PC-3 (cell line): ENCODE measurements at regions not wholly inside any gene's neighbourhood (a gene's known extent, or its start where the extent isn't known, plus 50 kb on each side); places are given as distances from the start of the nearest gene placed in this dataset.

Experiments used
- ATAC-seq: fragments of 200-7000 bp; cut with Tn5 transposase; 2 replicates; pipeline ENCODE4 v1.9.1; 2020; ENCODE audit warnings: mild to moderate bottlenecking, moderate library complexity
- BruUV-seq: library from RNA; stranded (reverse); fragments of 400-500 nt; replicated peaks from 2 replicates; lab custom pipeline; 2021; lab: Mats Ljungman, UMichigan
- CTCF ChIA-PET: fragments of 300-600 bp; sonication (Branson Sonifier 250); formaldehyde crosslinking; loops from one replicate; lab custom pipeline; 2022; ENCODE audit warnings: antibody characterized with exemption; lab: Charles Lee
- POLR2A ChIA-PET: fragments of 300-600 bp; sonication (Branson Sonifier 250); formaldehyde crosslinking; loops from one replicate; lab custom pipeline; 2022; ENCODE audit warnings: antibody characterized with exemption; ENCODE audit not compliant: unreplicated experiment; lab: Charles Lee
- DNase-seq: peaks from one replicate; pipeline ENCODE4 v3.0.0-alpha.2; 2015
- H2AFZ ChIP-seq: fragments of 300-600 bp; sonication (generic); 2 replicates; pipeline ENCODE4 v1.6.0; 2016; ENCODE audit warnings: antibody characterized with exemption, low read length
- H3F3A ChIP-seq: fragments of 300-600 bp; sonication (generic); one replicate; pipeline ENCODE4 v1.6.0; 2017; ENCODE audit warnings: antibody characterized with exemption, low read length, control low read depth, mild to moderate bottlenecking; ENCODE audit not compliant: unreplicated experiment
- H3K27ac ChIP-seq: fragments of 300-600 bp; sonication (generic); 2 replicates; pipeline ENCODE4 v1.5.1; 2016; ENCODE audit warnings: mild to moderate bottlenecking, low read length
- H3K27me3 ChIP-seq: fragments of 300-600 bp; sonication (generic); 2 replicates; pipeline ENCODE4 v1.6.1; 2016; ENCODE audit warnings: low read length, mixed read lengths
- H3K36me3 ChIP-seq: fragments of 300-600 bp; sonication (generic); 2 replicates; pipeline ENCODE4 v1.6.1; 2016; ENCODE audit warnings: low read depth, mixed run types, low read length, mixed read lengths
- H3K4me1 ChIP-seq: fragments of 300-600 bp; sonication (generic); 2 replicates; pipeline ENCODE4 v1.5.1; 2016; ENCODE audit warnings: low read length; ENCODE audit not compliant: insufficient read depth
- H3K4me2 ChIP-seq: fragments of 300-600 bp; sonication (generic); 2 replicates; pipeline ENCODE4 v1.6.0; 2016; ENCODE audit warnings: low read length
- H3K4me3 ChIP-seq: fragments of 300-600 bp; sonication (generic); 2 replicates; pipeline ENCODE4 v1.5.1; 2016; ENCODE audit warnings: mild to moderate bottlenecking, low read length, mixed read lengths
- H3K79me2 ChIP-seq: fragments of 300-600 bp; sonication (generic); 2 replicates; pipeline ENCODE4 v1.6.1; 2017; ENCODE audit warnings: low read length, mixed read lengths
- H3K9ac ChIP-seq: fragments of 300-600 bp; sonication (generic); 2 replicates; pipeline ENCODE4 v1.6.0; 2016; ENCODE audit warnings: mild to moderate bottlenecking, low read length
- H3K9me2 ChIP-seq: fragments of 300-600 bp; sonication (generic); replicated peaks from 2 replicates; pipeline ENCODE4 v1.6.1; 2016; ENCODE audit warnings: mixed run types, low read length, mixed read lengths
- H3K9me3 ChIP-seq: fragments of 300-600 bp; sonication (generic); 2 replicates; pipeline ENCODE4 v1.6.1; 2016; ENCODE audit warnings: low read length, mixed read lengths
- H4K20me1 ChIP-seq: fragments of 300-600 bp; sonication (generic); 2 replicates; pipeline ENCODE4 v1.6.1; 2016; ENCODE audit warnings: low read length, mixed read lengths
- CTCF ChIP-seq: fragments of 300-600 bp; sonication (generic); conservative IDR thresholded peaks from 2 replicates; pipeline ENCODE4 v1.5.1; 2017; ENCODE audit warnings: antibody characterized with exemption, low read depth, mild to moderate bottlenecking, low read length
- EZH2 ChIP-seq: fragments of 300-600 bp; sonication (generic); IDR thresholded peaks from one replicate; pipeline ENCODE4 v1.6.1; 2017; ENCODE audit warnings: antibody characterized with exemption, mild to moderate bottlenecking, low read length; ENCODE audit not compliant: unreplicated experiment
- EZH2phosphoT487 ChIP-seq: fragments of 300-600 bp; sonication (generic); IDR thresholded peaks from 2 replicates; pipeline ENCODE4 v1.6.1; 2018; ENCODE audit warnings: mild to moderate bottlenecking, antibody characterized with exemption, low read length, borderline replicate concordance
- intact Hi-C: fragments of 100-400 bp; cut with micrococcal nuclease; formaldehyde crosslinking; loops from 2 replicates; pipeline ENCODE4 v1.9.0; 2023

- no peak overlapping the region for H3K4me3 ChIP-seq
- no peaks in the 10 kb centered on the region for H3K4me1 ChIP-seq
- ATAC-seq (no peak), DNase-seq (no peak)
- ChIA-PET POLR2A (no interaction called here), CTCF (no interaction called here)
- no peak overlapping the region for H3K9ac ChIP-seq
- BruUV-seq, result no TSS peak
- intact Hi-C loops, result no loop called here
- H3K27me3 ChIP-seq, result no peaks in the 10 kb centered on the region
- no peaks in the 10 kb centered on the region for H3K36me3 ChIP-seq
- H3K79me2 ChIP-seq, result no peaks in the 10 kb centered on the region
- no peak overlapping the region for H3K4me2 ChIP-seq
- no peaks in the 10 kb centered on the region for H4K20me1 ChIP-seq
- no peaks in the 10 kb centered on the region for H3K9me2 ChIP-seq
- no peak for TF ChIP-seq EZH2phosphoT487
- TF ChIP-seq EZH2, result no peak
- TF ChIP-seq CTCF, result no peak
- H3K27ac ChIP-seq, result no peak overlapping the region
- H3K9me3 ChIP-seq, result 0 out of 2 replicates have a peak, but pooled peaks cover 5% of the 10 kb centered on the region
- H3F3A ChIP-seq, result no peaks in the 10 kb centered on the region
- no peak overlapping the region for H2AFZ ChIP-seq
Observed at GRCh38 chr2:16268301-16269000, 328.1 kb downstream of the MYCN start.

- Histone ChIP-seq H3F3A (no peaks in the 10 kb centered on the region), H2AFZ (no peak overlapping the region), H3K9me3 (0 out of 2 replicates have a peak, but pooled peaks cover 5% of the 10 kb centered on the region), H3K36me3 (no peaks in the 10 kb centered on the region), H3K4me3 (no peak overlapping the region), H3K27ac (no peak overlapping the region), H3K4me2 (no peak overlapping the region), H3K9me2 (no peaks in the 10 kb centered on the region), H4K20me1 (no peaks in the 10 kb centered on the region), H3K4me1 (no peaks in the 10 kb centered on the region), H3K79me2 (no peaks in the 10 kb centered on the region), H3K9ac (no peak overlapping the region), H3K27me3 (0 out of 2 replicates have a peak, but pooled peaks cover 5% of the 10 kb centered on the region)
- DNase-seq, result no peak
- no TSS peak for BruUV-seq
- CTCF ChIA-PET, result no interaction called here
- intact Hi-C loops, result no loop called here
- no peak for ATAC-seq
- POLR2A ChIA-PET, result no interaction called here
- TF ChIP-seq EZH2phosphoT487, result no peak
- TF ChIP-seq CTCF, result no peak
- no peak for TF ChIP-seq EZH2
Observed at GRCh38 chr2:16266571-16266970, 326.2 kb downstream of the MYCN start.

- Histone ChIP-seq H3K4me2 (no peak overlapping the region), H3K27me3 (0 out of 2 replicates have a peak, but pooled peaks cover 5% of the 10 kb centered on the region), H2AFZ (no peak overlapping the region), H3K9me2 (no peaks in the 10 kb centered on the region), H3K36me3 (no peaks in the 10 kb centered on the region), H3K4me1 (no peaks in the 10 kb centered on the region), H3K4me3 (no peak overlapping the region), H4K20me1 (no peaks in the 10 kb centered on the region), H3K27ac (no peak overlapping the region), H3K9ac (no peak overlapping the region), H3F3A (no peaks in the 10 kb centered on the region), H3K9me3 (0 out of 2 replicates have a peak, but pooled peaks cover 5% of the 10 kb centered on the region), H3K79me2 (no peaks in the 10 kb centered on the region)
- BruUV-seq, result no TSS peak
- ATAC-seq, result no peak
- ChIA-PET CTCF (no interaction called here), POLR2A (no interaction called here)
- intact Hi-C loops, result no loop called here
- DNase-seq, result no peak
- TF ChIP-seq CTCF (no peak), EZH2phosphoT487 (no peak)
Observed at GRCh38 chr2:16264931-16265540, 324.7 kb downstream of the MYCN start.
